Stomach (tissue), 8 donors: ENCODE measurements at regions not wholly inside any gene's neighbourhood (a gene's known extent, or its start where the extent isn't known, plus 50 kb on each side); places are given as distances from the start of the nearest gene placed in this dataset.

Source experiments
- DNase-seq, 2 donors: peaks; one replicate each; pipeline versions ENCODE4 v3.0.0 to v3.0.0-alpha.2; 2013 to 2019
- H3K27ac ChIP-seq, 5 donors: fragments of 200-600 bp in 4 of 5; sonication (generic) in 4 of 5; one replicate each; pipeline ENCODE4 v1.5.1; 2013 to 2019; ENCODE audit warnings: mild to moderate bottlenecking in 1 of 5, moderate library complexity in 1 of 5
- H3K27me3 ChIP-seq, 3 donors: fragments of 200-600 bp; sonication (generic); one replicate each; pipeline ENCODE4 v1.5.1; 2017 to 2019; ENCODE audit warnings: mixed run types in 1 of 3
- H3K36me3 ChIP-seq, 4 donors: fragments of 200-600 bp; sonication (generic); 1 replicate in 3 of 4; 2 replicates in 1 of 4; pipeline ENCODE4 v1.5.1; 2016 to 2019
- H3K4me1 ChIP-seq, 4 donors: fragments of 200-600 bp; sonication (generic); one replicate each; pipeline ENCODE4 v1.5.1; 2016 to 2019
- H3K4me3 ChIP-seq, 4 donors: fragments of 200-600 bp; sonication (generic) in 3 of 4; one replicate each; pipeline ENCODE4 v1.5.1; 2016 to 2019; ENCODE audit warnings: mild to moderate bottlenecking in 1 of 4
- H3K9me3 ChIP-seq, 4 donors: fragments of 200-600 bp; sonication (generic); one replicate each; pipeline ENCODE4 v1.5.1; 2016 to 2019
- EP300 ChIP-seq: sonication (generic); formaldehyde crosslinking; IDR thresholded peaks from one replicate; pipeline ENCODE4 v1.6.1; 2017; ENCODE audit warnings: antibody characterized with exemption
- POLR2A ChIP-seq, 4 donors: fragments of 450-650 bp; IDR thresholded peaks; one replicate each; pipeline ENCODE4 v1.6.1; 2016; ENCODE audit warnings: antibody characterized with exemption in 4 of 4, control low read depth in 2 of 4, mild to moderate bottlenecking in 1 of 4, moderate library complexity in 1 of 4
- POLR2AphosphoS5 ChIP-seq, 3 donors: sonication (generic); formaldehyde crosslinking; IDR thresholded peaks; one replicate each; pipeline ENCODE4 v1.6.1; 2016; ENCODE audit warnings: antibody characterized with exemption in 3 of 3
- WGBS, 5 donors: extraction: QIAGEN DNeasy Blood & Tissue Kit in 3 of 5; methylation state at CpG; one replicate each; pipeline versions ENCODE4 v1.1.5 to v1.1.7; 2013 to 2018; 5-methylcytosine and 5-hydroxymethylcytosine counted together
- intact Hi-C: fragments of 100-400 bp; cut with DNase I; formaldehyde crosslinking; loops from one replicate; pipeline ENCODE4 v1.15.1; 2023; ENCODE audit warnings: low total_unique reads
- TF ChIP-seq, protein P1 (sequence below), 7 experiments: fragments of 450-650 bp in 4 of 7; fragments of 200-600 bp in 3 of 7; sonication (generic) in 3 of 7; IDR thresholded peaks; one replicate each; pipeline ENCODE4 v1.5.1; 2016 to 2019; ENCODE audit warnings: antibody characterized with exemption in 7 of 7, control low read depth in 2 of 7, mild to moderate bottlenecking in 1 of 7
- donor health status: healthy with polysubstance abuse.
- donor health status: Bipolar disorder and iron deficiency.
- donor health status: healthy.

DNA sequence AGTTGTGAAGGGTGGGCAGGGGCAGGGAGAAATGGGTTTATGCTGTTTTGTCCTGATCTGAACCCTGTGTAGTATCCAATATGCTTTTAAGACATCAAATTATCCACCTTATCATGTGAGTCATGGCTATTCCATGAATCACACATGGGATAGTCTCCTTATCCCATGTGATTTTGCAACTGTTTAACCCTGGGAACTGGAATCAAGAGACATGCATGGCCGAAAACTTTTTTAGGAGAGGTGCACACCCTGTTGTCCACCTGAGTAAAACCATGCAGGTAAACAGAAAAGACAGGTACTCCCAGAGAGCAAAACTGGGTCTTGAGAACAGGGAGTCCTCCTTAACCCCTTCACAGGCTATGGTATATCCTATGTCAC, 490.6 kb upstream of the HS6ST1 start:
- intact Hi-C loops, result no loop called here
- no peaks in the 10 kb centered on the region for H3K36me3 ChIP-seq
- peaks cover 0 to 7% (median 0%) of the 10 kb centered on the region in 3 donors for H3K27me3 ChIP-seq
- WGBS, 5 donors, result 77 to 89% (median 85%) methylated on average over 1 of the region's 1 CpG
- TF ChIP-seq POLR2A (IDR thresholded peaks at IDR 0.05), result no peak
- TF ChIP-seq, protein P1, sequence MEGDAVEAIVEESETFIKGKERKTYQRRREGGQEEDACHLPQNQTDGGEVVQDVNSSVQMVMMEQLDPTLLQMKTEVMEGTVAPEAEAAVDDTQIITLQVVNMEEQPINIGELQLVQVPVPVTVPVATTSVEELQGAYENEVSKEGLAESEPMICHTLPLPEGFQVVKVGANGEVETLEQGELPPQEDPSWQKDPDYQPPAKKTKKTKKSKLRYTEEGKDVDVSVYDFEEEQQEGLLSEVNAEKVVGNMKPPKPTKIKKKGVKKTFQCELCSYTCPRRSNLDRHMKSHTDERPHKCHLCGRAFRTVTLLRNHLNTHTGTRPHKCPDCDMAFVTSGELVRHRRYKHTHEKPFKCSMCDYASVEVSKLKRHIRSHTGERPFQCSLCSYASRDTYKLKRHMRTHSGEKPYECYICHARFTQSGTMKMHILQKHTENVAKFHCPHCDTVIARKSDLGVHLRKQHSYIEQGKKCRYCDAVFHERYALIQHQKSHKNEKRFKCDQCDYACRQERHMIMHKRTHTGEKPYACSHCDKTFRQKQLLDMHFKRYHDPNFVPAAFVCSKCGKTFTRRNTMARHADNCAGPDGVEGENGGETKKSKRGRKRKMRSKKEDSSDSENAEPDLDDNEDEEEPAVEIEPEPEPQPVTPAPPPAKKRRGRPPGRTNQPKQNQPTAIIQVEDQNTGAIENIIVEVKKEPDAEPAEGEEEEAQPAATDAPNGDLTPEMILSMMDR (IDR thresholded peaks at IDR 0.05), result no peak
- no peak for TF ChIP-seq EP300
- TF ChIP-seq POLR2AphosphoS5 (IDR thresholded peaks at IDR 0.05), result no peak
- no peak for DNase-seq
- no peak overlapping the region for H3K4me3 ChIP-seq
- H3K9me3 ChIP-seq, result peaks cover 0 to 9% (median 0%) of the 10 kb centered on the region in 4 donors
- H3K27ac ChIP-seq, result no peak overlapping the region
- H3K4me1 ChIP-seq, result no peaks in the 10 kb centered on the region

DNA sequence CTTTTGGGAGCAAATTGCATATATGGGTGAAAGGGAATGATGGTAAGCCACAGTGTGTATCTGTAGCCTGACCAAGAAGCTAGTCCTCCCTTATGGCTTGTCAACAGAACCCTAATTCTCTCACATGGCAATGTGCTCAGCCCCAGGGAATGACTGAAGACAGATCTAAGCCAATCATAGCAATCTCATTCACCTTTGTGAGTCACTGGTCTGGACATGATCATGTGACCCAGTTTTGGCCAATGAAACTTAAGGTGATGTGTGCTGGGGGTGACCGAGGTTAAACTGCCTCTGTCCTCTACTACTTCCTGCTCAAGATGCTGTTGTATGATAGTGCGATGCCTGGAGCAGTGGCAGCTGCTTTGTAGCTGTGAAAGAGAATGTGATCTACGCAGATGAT, 491.2 kb upstream of the HS6ST1 start:
- H3K27me3 ChIP-seq, result peaks cover 0 to 7% (median 0%) of the 10 kb centered on the region in 3 donors
- TF ChIP-seq EP300 (no peak), POLR2A (IDR thresholded peaks at IDR 0.05) (no peak), POLR2AphosphoS5 (IDR thresholded peaks at IDR 0.05) (no peak)
- TF ChIP-seq, protein P1 (IDR thresholded peaks at IDR 0.05), result no peak
- no peaks in the 10 kb centered on the region for H3K4me1 ChIP-seq
- 36 to 56% (median 46%) methylated on average over 3 of the region's 3 CpGs for WGBS, 5 donors
- H3K4me3 ChIP-seq, result no peak overlapping the region
- DNase-seq, result no peak
- H3K36me3 ChIP-seq, result no peaks in the 10 kb centered on the region
- peaks cover 0 to 9% (median 0%) of the 10 kb centered on the region in 4 donors for H3K9me3 ChIP-seq
- intact Hi-C loops, result no loop called here
- H3K27ac ChIP-seq, result no peak overlapping the region

DNA sequence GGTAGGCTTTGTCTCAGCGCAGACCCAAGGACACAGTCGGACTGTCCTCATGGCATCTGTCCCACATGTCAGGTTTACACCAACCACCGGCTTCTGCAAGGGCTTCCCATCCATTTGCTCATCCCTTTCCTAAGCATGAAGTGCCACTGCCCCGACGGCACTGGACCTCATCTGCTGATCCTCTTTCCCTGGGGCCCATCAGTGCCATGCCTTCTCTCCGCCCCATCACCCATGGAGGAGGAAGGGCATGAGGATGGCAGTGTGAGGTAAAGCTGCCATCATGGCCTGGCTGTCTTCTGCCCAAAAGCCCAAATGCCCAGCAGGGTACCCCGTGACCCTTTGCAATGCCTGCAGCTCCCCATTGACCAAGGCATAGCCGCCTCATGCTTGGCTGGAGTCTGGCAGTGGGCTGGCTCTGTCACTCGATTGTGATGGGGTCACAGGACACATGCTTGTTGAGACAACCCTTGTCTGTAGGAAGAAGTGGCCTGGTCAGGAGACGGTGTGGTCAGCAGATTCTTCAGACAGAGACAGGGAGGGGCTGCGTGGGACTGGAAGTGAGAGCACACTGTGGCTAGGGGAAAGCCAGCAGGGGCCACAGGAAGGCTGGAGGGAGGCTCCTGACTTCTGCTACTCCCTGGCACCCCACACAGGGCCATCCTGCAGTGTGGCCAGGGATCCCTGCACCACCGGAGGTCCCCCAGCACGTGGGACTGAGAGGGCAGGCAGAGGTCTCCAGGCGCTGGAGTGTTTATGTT, 493.7 kb upstream of the HS6ST1 start:
- TF ChIP-seq, protein P1 (IDR thresholded peaks at IDR 0.05), result no peak
- TF ChIP-seq EP300 (no peak), POLR2A (IDR thresholded peaks at IDR 0.05) (no peak), POLR2AphosphoS5 (IDR thresholded peaks at IDR 0.05) (no peak)
- intact Hi-C loops, result no loop called here
- Histone ChIP-seq H3K27me3 (peaks cover 0 to 7% (median 0%) of the 10 kb centered on the region in 3 donors), H3K27ac (no peak overlapping the region), H3K36me3 (no peaks in the 10 kb centered on the region), H3K9me3 (peaks cover 0 to 9% (median 0%) of the 10 kb centered on the region in 4 donors), H3K4me1 (no peaks in the 10 kb centered on the region), H3K4me3 (no peak overlapping the region)
- 85 to 91% (median 90%) methylated on average over 11 to 14 of the region's 14 CpGs for WGBS, 5 donors
- no peak for DNase-seq

DNA sequence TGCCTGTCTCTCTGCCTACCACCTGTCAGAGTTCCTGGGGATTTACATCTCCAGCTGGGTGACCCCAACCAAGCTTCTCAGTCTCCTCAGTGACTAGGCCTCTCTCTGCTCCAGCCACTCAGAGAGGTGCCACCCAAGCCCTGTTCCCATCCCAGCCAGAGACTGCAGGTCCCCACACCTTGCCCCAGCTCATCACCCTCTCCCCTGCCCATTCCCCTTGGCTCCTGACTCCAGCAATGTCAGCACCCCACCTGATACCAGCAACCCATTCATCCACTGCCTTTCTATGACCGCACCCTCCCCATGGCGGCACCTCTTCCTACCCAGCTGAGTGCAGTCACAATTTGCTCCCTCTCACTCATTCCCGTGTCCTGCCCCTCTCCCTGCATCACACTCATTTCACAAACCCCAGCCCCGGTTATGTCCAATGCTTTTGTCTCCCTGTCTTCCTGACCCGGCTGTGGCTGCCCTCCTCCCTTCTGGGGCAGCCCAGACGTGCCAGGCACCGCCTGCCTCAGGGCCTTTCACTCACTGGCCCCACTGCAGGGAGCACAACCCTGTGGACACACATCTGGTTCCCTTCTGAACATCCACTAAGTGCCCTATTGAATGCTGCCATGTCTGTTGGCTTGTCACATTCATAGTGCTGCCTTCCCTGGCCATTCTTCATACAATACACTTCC, 494.8 kb upstream of the HS6ST1 start:
- intact Hi-C loops, result no loop called here
- peaks cover 0 to 7% (median 0%) of the 10 kb centered on the region in 3 donors for H3K27me3 ChIP-seq
- WGBS, 5 donors, result 67 to 90% (median 70%) methylated on average over 7 of the region's 7 CpGs

More for the DNA sequence above, 494.8 kb upstream of the HS6ST1 start:
- TF ChIP-seq POLR2AphosphoS5 (IDR thresholded peaks at IDR 0.05), result no peak
- TF ChIP-seq, protein P1 (IDR thresholded peaks at IDR 0.05), result no peak
- TF ChIP-seq EP300, result no peak
- no peak for TF ChIP-seq POLR2A (IDR thresholded peaks at IDR 0.05)
- H3K4me3 ChIP-seq, result no peak overlapping the region
- DNase-seq, result no peak
- H3K27ac ChIP-seq, result no peak overlapping the region
- peaks cover 0 to 9% (median 0%) of the 10 kb centered on the region in 4 donors for H3K9me3 ChIP-seq
- no peaks in the 10 kb centered on the region for H3K4me1 ChIP-seq
- H3K36me3 ChIP-seq, result no peaks in the 10 kb centered on the region
